PC-9 (cell line): ENCODE measurements at regions not wholly inside any gene's neighbourhood (a gene's known extent, or its start where the extent isn't known, plus 50 kb on each side); places are given as distances from the start of the nearest gene placed in this dataset.

Experiments
- BruUV-seq: library from RNA; stranded (reverse); fragments of 400-500 nt; replicated peaks from 2 replicates; lab custom pipeline; 2021; lab: Mats Ljungman, UMichigan
- CTCF ChIA-PET: fragments of 300-600 bp; sonication (Branson Sonifier 250); formaldehyde crosslinking; loops from one replicate; lab custom pipeline; 2022; ENCODE audit warnings: antibody characterized with exemption; lab: Charles Lee
- POLR2A ChIA-PET: fragments of 300-600 bp; sonication (Branson Sonifier 250); formaldehyde crosslinking; loops from one replicate; lab custom pipeline; 2022; ENCODE audit warnings: antibody characterized with exemption; ENCODE audit not compliant: unreplicated experiment; lab: Charles Lee
- DNase-seq, 2 experiments: peaks; one replicate each; pipeline versions ENCODE4 v3.0.0 to v3.0.0-alpha.2; 2015 to 2022; ENCODE audit warnings: mixed read lengths in 1 of 2
- H2AFZ ChIP-seq: fragments of 200-600 bp; sonication (generic); 2 replicates; pipeline ENCODE4 v1.8.1; 2017; ENCODE audit warnings: antibody characterized with exemption
- H3F3A ChIP-seq: fragments of 200-600 bp; sonication (generic); 2 replicates; pipeline ENCODE4 v1.8.1; 2017; ENCODE audit warnings: antibody characterized with exemption, mild to moderate bottlenecking, low read depth; ENCODE audit not compliant: insufficient read depth
- H3K27ac ChIP-seq: fragments of 200-600 bp; sonication (generic); 2 replicates; pipeline ENCODE4 v1.6.1; 2016; ENCODE audit warnings: mixed run types
- H3K27me3 ChIP-seq: fragments of 200-600 bp; sonication (generic); 2 replicates; pipeline ENCODE4 v1.6.1; 2016; ENCODE audit warnings: low read depth, mixed run types; ENCODE audit not compliant: insufficient read depth
- H3K36me3 ChIP-seq: fragments of 200-600 bp; sonication (generic); 2 replicates; pipeline ENCODE4 v1.6.1; 2016; ENCODE audit warnings: low read depth, mixed run types
- H3K4me1 ChIP-seq: fragments of 200-600 bp; sonication (generic); replicated peaks from 2 replicates; pipeline ENCODE4 v1.6.1; 2016; ENCODE audit warnings: mixed run types; ENCODE audit not compliant: insufficient read depth
- H3K4me2 ChIP-seq: fragments of 200-600 bp; sonication (generic); 2 replicates; pipeline ENCODE4 v1.6.1; 2017; ENCODE audit warnings: mixed run types
- H3K4me3 ChIP-seq: fragments of 200-600 bp; sonication (generic); 2 replicates; pipeline ENCODE4 v1.6.1; 2016; ENCODE audit warnings: mixed run types
- H3K79me2 ChIP-seq: fragments of 200-600 bp; sonication (generic); 2 replicates; pipeline ENCODE4 v1.6.1; 2017; ENCODE audit warnings: low read depth, mixed run types
- H3K9me2 ChIP-seq: fragments of 200-600 bp; sonication (generic); 2 replicates; pipeline ENCODE4 v1.8.1; 2017; ENCODE audit warnings: mild to moderate bottlenecking; ENCODE audit not compliant: insufficient read depth
- H3K9me3 ChIP-seq: fragments of 200-600 bp; sonication (generic); 2 replicates; pipeline ENCODE4 v1.8.1; 2016; ENCODE audit warnings: low read depth; ENCODE audit not compliant: insufficient read depth
- H4K20me1 ChIP-seq: fragments of 200-600 bp; sonication (generic); 2 replicates; pipeline ENCODE4 v1.8.1; 2017; ENCODE audit not compliant: insufficient read depth
- EZH2 ChIP-seq: fragments of 200-600 bp; sonication (generic); IDR thresholded peaks from 2 replicates; pipeline ENCODE4 v1.8.0; 2017; ENCODE audit warnings: antibody characterized with exemption, low read depth
- intact Hi-C: fragments of 100-400 bp; cut with micrococcal nuclease; formaldehyde crosslinking; loops from one replicate; pipeline ENCODE4 v1.10.0; 2022; ENCODE audit not compliant: unreplicated experiment
- TF ChIP-seq, protein P1 (sequence below): fragments of 200-600 bp; sonication (generic); conservative IDR thresholded peaks from 2 replicates; pipeline ENCODE4 v1.6.1; 2017; ENCODE audit warnings: mixed run types, antibody characterized with exemption, mild to moderate bottlenecking, moderate library complexity

DNA sequence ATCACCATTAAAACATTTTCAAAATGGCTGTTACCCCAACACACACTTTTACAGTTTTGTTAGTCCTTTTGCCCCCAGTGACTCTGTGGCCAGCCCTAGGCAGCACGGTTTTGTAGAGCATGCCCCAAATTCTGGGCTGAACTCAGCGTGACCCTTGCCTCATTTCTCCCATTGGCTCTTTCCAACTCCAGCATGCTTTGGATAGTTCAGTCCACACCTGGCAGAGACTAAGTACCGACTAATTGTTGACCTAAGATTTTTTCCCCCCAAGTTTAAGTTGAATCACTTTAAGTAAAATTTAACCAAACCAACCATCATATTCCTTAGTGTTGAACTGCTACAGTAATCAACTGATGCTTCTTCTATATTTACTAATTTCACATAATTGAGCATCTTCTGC lies 62.4 kb upstream of the LRRC8B start:
- no TSS peak for BruUV-seq
- no peaks in the 10 kb centered on the region for H3F3A ChIP-seq
- no peaks in the 10 kb centered on the region for H3K9me2 ChIP-seq
- ChIA-PET CTCF (no interaction called here), POLR2A (no interaction called here)
- no peak overlapping the region for H3K4me2 ChIP-seq
- no peak overlapping the region for H3K4me3 ChIP-seq
- no peaks in the 10 kb centered on the region for H3K9me3 ChIP-seq
- no peaks in the 10 kb centered on the region for H3K4me1 ChIP-seq
- H3K36me3 ChIP-seq, result no peaks in the 10 kb centered on the region
- intact Hi-C loops, result no loop called here
- no peak overlapping the region for H2AFZ ChIP-seq
- no peak for TF ChIP-seq EZH2
- TF ChIP-seq, protein P1, sequence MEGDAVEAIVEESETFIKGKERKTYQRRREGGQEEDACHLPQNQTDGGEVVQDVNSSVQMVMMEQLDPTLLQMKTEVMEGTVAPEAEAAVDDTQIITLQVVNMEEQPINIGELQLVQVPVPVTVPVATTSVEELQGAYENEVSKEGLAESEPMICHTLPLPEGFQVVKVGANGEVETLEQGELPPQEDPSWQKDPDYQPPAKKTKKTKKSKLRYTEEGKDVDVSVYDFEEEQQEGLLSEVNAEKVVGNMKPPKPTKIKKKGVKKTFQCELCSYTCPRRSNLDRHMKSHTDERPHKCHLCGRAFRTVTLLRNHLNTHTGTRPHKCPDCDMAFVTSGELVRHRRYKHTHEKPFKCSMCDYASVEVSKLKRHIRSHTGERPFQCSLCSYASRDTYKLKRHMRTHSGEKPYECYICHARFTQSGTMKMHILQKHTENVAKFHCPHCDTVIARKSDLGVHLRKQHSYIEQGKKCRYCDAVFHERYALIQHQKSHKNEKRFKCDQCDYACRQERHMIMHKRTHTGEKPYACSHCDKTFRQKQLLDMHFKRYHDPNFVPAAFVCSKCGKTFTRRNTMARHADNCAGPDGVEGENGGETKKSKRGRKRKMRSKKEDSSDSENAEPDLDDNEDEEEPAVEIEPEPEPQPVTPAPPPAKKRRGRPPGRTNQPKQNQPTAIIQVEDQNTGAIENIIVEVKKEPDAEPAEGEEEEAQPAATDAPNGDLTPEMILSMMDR, result no peak
- no peaks in the 10 kb centered on the region for H3K27me3 ChIP-seq
- DNase-seq, result no peak
- H4K20me1 ChIP-seq, result no peaks in the 10 kb centered on the region
- no peaks in the 10 kb centered on the region for H3K79me2 ChIP-seq
- no peak overlapping the region for H3K27ac ChIP-seq

DNA sequence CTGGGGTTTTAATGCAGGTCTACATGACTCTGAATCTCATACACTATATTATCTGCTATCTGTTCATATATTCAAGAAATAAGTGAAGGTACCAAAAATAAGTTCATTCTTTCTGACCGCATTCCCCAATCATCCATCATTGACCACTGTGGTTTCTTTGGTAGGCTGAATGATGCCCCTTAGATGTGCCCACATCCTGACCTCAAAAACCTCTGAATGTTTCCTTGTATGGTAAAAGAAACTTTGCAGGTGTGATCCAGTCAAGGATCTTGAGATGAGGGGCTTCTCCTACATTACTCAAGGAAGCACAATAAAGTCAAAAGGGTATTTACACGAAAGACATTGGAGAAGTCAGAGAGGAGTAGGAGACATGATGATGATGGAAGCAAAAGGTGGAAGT lies 60.6 kb upstream of the LRRC8B start:
- H2AFZ ChIP-seq, result no peak overlapping the region
- ChIA-PET POLR2A (interaction anchor here (0.6 kb wide), 1 partner anchor 108 kb away, joined by 3 read pairs; no protein-coding TSS in a partner anchor), CTCF (interaction anchor here (0.6 kb wide), 1 partner anchor 99 kb away, joined by 8 read pairs; no protein-coding TSS in a partner anchor)
- no peaks in the 10 kb centered on the region for H3K9me2 ChIP-seq
- H3K9me3 ChIP-seq, result no peaks in the 10 kb centered on the region
- H3K27ac ChIP-seq, result no peak overlapping the region
- H3K36me3 ChIP-seq, result no peaks in the 10 kb centered on the region
- H3K4me1 ChIP-seq, result no peaks in the 10 kb centered on the region
- H3K4me3 ChIP-seq, result no peak overlapping the region
- H3F3A ChIP-seq, result no peaks in the 10 kb centered on the region
- no peaks in the 10 kb centered on the region for H4K20me1 ChIP-seq
- no peaks in the 10 kb centered on the region for H3K27me3 ChIP-seq
- no TSS peak for BruUV-seq
- no peak for DNase-seq
- TF ChIP-seq, protein P1, result no peak
- no peak for TF ChIP-seq EZH2
- no peaks in the 10 kb centered on the region for H3K79me2 ChIP-seq
- H3K4me2 ChIP-seq, result no peak overlapping the region
- intact Hi-C loops, result no loop called here

DNA sequence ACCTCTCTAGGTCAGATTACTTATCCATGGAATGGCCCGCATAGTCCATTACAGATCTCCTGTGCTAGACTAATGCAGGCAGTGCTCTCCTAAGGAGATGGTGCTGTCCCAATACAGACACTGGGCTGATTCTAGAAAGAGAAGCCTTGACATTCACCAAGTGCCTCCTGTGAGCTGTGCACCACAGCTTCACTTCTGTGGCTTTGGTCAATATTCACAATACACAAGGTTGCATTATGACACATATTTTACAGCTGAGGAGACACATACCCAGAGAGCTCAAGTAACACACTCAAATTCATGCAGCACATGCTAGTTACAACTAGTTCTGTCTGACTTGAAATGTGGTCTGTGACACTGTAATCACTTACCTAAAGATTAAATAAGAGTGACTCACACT lies 59.4 kb upstream of the LRRC8B start:
- no peaks in the 10 kb centered on the region for H3K9me2 ChIP-seq
- no peaks in the 10 kb centered on the region for H3K27me3 ChIP-seq
- no peak overlapping the region for H3K4me2 ChIP-seq
- H3K79me2 ChIP-seq, result no peaks in the 10 kb centered on the region
- no peak for TF ChIP-seq EZH2
- intact Hi-C loops, result no loop called here
- no peaks in the 10 kb centered on the region for H4K20me1 ChIP-seq
- no peak overlapping the region for H2AFZ ChIP-seq
- no peak overlapping the region for H3K4me3 ChIP-seq
- ChIA-PET CTCF (no interaction called here), POLR2A (no interaction called here)
- DNase-seq, result no peak
- H3K36me3 ChIP-seq, result no peaks in the 10 kb centered on the region
- BruUV-seq, result no TSS peak
- no peaks in the 10 kb centered on the region for H3K9me3 ChIP-seq
- H3F3A ChIP-seq, result no peaks in the 10 kb centered on the region
- H3K27ac ChIP-seq, result no peak overlapping the region
- H3K4me1 ChIP-seq, result no peaks in the 10 kb centered on the region

DNA sequence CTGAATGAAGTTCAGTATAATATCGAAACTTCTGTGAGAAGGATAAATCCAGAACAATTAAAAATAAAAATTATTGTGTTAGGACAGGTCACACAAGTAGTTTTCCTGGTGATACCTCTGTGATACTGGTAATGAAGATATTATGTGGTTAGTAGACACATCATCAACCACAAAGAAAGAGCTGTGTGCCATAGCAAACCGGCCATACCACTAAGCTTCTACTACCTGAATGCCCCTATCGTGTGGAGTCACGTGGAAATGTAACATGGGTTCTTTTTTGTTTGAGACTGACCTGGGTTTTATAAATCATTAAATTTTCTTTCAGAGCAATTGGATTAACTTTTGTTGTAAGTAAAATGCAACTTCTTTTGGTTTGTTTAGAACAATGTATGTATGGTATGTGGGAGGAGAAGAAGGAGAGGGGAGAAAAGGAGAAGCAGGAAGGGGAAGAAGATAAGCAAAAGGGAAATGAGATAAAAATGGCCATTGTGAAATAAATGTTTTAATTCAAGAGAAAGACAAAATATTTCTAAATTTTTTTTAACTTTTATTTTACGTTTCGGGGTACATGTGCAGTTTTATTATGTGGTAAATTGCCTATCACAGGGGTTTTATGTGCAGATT lies 58.2 kb upstream of the LRRC8B start:
- Histone ChIP-seq H3F3A (no peaks in the 10 kb centered on the region), H2AFZ (no peak overlapping the region), H3K4me1 (no peaks in the 10 kb centered on the region), H3K79me2 (no peaks in the 10 kb centered on the region), H3K27me3 (no peaks in the 10 kb centered on the region), H4K20me1 (no peaks in the 10 kb centered on the region), H3K4me3 (no peak overlapping the region), H3K36me3 (no peaks in the 10 kb centered on the region), H3K27ac (no peak overlapping the region), H3K4me2 (no peak overlapping the region), H3K9me3 (no peaks in the 10 kb centered on the region), H3K9me2 (no peaks in the 10 kb centered on the region)
- intact Hi-C loops, result no loop called here
- CTCF ChIA-PET, result no interaction called here
- BruUV-seq, result no TSS peak
- no peak for DNase-seq
- POLR2A ChIA-PET, result no interaction called here
- TF ChIP-seq EZH2, result no peak
- TF ChIP-seq, protein P1, result no peak
